Ovary (tissue), 3 donors: ENCODE measurements at regions not wholly inside any gene's neighbourhood (a gene's known extent, or its start where the extent isn't known, plus 50 kb on each side); places are given as distances from the start of the nearest gene placed in this dataset.

Experiments used
- EP300 ChIP-seq: sonication (generic); formaldehyde crosslinking; IDR thresholded peaks from one replicate; pipeline ENCODE4 v1.6.1; 2017; ENCODE audit warnings: antibody characterized with exemption
- POLR2A ChIP-seq: fragments of 450-650 bp; IDR thresholded peaks from one replicate; pipeline ENCODE4 v1.6.1; 2017; ENCODE audit warnings: antibody characterized with exemption, mild to moderate bottlenecking, moderate library complexity
- TF ChIP-seq, protein P1 (sequence below), 3 donors: fragments of 450-650 bp in 2 of 3; fragments of 200-600 bp in 1 of 3; IDR thresholded peaks; one replicate each; pipeline versions ENCODE4 v1.5.1 to v1.8.0; 2016 to 2022; ENCODE audit warnings: antibody characterized with exemption in 3 of 3, mild to moderate bottlenecking in 1 of 3
- donor health status: DM: no; HTN: no; CAD: no.

DNA sequence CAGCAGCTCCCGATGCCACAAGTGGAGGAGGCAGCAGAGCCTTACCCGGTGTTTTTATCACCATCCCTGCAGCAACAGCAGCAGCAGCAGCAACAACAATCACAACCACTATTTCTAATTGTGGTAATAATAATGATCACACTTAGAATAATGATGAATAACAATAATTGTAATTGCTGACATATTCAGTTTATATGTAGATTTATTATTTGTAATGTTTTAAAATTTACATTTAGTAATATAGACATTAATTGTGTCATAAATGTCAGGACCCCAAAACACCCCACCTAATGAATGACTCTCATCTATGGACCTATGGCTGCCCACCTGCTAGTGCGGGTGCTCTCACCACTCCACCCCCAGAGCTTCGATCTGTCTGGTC, 170.0 kb downstream of the AHSP start:
- TF ChIP-seq, protein P1, sequence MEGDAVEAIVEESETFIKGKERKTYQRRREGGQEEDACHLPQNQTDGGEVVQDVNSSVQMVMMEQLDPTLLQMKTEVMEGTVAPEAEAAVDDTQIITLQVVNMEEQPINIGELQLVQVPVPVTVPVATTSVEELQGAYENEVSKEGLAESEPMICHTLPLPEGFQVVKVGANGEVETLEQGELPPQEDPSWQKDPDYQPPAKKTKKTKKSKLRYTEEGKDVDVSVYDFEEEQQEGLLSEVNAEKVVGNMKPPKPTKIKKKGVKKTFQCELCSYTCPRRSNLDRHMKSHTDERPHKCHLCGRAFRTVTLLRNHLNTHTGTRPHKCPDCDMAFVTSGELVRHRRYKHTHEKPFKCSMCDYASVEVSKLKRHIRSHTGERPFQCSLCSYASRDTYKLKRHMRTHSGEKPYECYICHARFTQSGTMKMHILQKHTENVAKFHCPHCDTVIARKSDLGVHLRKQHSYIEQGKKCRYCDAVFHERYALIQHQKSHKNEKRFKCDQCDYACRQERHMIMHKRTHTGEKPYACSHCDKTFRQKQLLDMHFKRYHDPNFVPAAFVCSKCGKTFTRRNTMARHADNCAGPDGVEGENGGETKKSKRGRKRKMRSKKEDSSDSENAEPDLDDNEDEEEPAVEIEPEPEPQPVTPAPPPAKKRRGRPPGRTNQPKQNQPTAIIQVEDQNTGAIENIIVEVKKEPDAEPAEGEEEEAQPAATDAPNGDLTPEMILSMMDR (IDR thresholded peaks at IDR 0.05) = no peak
- TF ChIP-seq POLR2A (no peak), EP300 (no peak)
